ENCODE measurements at regions not wholly inside any gene's neighbourhood (a gene's known extent, or its start where the extent isn't known, plus 50 kb on each side); places are given as distances from the start of the nearest gene placed in this dataset.

GRCh38 chr14:65308536-65308935 lies 104.0 kb upstream of the FUT8 start:
- no peak for DNase-seq (ENCODE audit: low read depth in 2 of 2, low spot score in 1 of 2)

GRCh38 chr14:65310568-65310967 lies 102.0 kb upstream of the FUT8 start:
- no peak for DNase-seq (ENCODE audit: low read depth in 2 of 2, low spot score in 1 of 2)

- no peak for DNase-seq (ENCODE audit: low read depth in 2 of 2, low spot score in 1 of 2)
Observed at GRCh38 chr14:65312859-65313258, 99.7 kb upstream of the FUT8 start.

- DNase-seq (ENCODE audit: low read depth in 2 of 2, low spot score in 1 of 2), result no peak
Observed at GRCh38 chr14:65318636-65319506, 93.7 kb upstream of the FUT8 start.

GRCh38 chr14:65320661-65321308 lies 91.7 kb upstream of the FUT8 start:
- DNase-seq (ENCODE audit: low read depth in 2 of 2, low spot score in 1 of 2), result no peak

GRCh38 chr14:65321370-65321875 lies 91.1 kb upstream of the FUT8 start:
- no peak for DNase-seq (ENCODE audit: low read depth in 2 of 2, low spot score in 1 of 2)

GRCh38 chr14:65329481-65329880 lies 83.0 kb upstream of the FUT8 start:
- DNase-seq (ENCODE audit: low read depth in 2 of 2, low spot score in 1 of 2), result no peak

- no peak for DNase-seq (ENCODE audit: low read depth in 2 of 2, low spot score in 1 of 2)
Observed at GRCh38 chr14:65329911-65330310, 82.6 kb upstream of the FUT8 start.

- DNase-seq (ENCODE audit: low read depth in 2 of 2, low spot score in 1 of 2), result no peak
Observed at GRCh38 chr14:65330416-65330815, 82.1 kb upstream of the FUT8 start.

- no peak for DNase-seq (ENCODE audit: low read depth in 2 of 2, low spot score in 1 of 2)
Observed at GRCh38 chr14:65331652-65332051, 80.9 kb upstream of the FUT8 start.

- DNase-seq (ENCODE audit: low read depth in 2 of 2, low spot score in 1 of 2), result no peak
Observed at GRCh38 chr14:65332141-65332871, 80.2 kb upstream of the FUT8 start.

- DNase-seq (ENCODE audit: low read depth in 2 of 2, low spot score in 1 of 2), result no peak
Observed at GRCh38 chr14:65333943-65334687, 78.4 kb upstream of the FUT8 start.

GRCh38 chr14:65334765-65335410 lies 77.6 kb upstream of the FUT8 start:
- DNase-seq (ENCODE audit: low read depth in 2 of 2, low spot score in 1 of 2), result no peak

- no peak for DNase-seq (ENCODE audit: low read depth in 2 of 2, low spot score in 1 of 2)
Observed at GRCh38 chr14:65335411-65335947, 77.1 kb upstream of the FUT8 start.

- DNase-seq (ENCODE audit: low read depth in 2 of 2, low spot score in 1 of 2), result peak in 1 of 2 donors; percentile 12
Observed at GRCh38 chr14:65336191-65336591, 76.3 kb upstream of the FUT8 start.

GRCh38 chr14:65339866-65340265 lies 72.7 kb upstream of the FUT8 start:
- no peak for DNase-seq (ENCODE audit: low read depth in 2 of 2, low spot score in 1 of 2)

GRCh38 chr14:65344011-65344410 lies 68.5 kb upstream of the FUT8 start:
- DNase-seq (ENCODE audit: low read depth in 2 of 2, low spot score in 1 of 2), result no peak

- DNase-seq (ENCODE audit: low read depth in 2 of 2, low spot score in 1 of 2), result no peak
Observed at GRCh38 chr14:65345266-65345665, 67.3 kb upstream of the FUT8 start.

GRCh38 chr14:65346474-65346873 lies 66.1 kb upstream of the FUT8 start:
- DNase-seq (ENCODE audit: low read depth in 2 of 2, low spot score in 1 of 2), result no peak

GRCh38 chr14:65346895-65347294 lies 65.6 kb upstream of the FUT8 start:
- no peak for DNase-seq (ENCODE audit: low read depth in 2 of 2, low spot score in 1 of 2)
